HG03442 (cell line): ENCODE measurements at regions not wholly inside any gene's neighbourhood (a gene's known extent, or its start where the extent isn't known, plus 50 kb on each side); places are given as distances from the start of the nearest gene placed in this dataset.
A peak's percentile ranks its signal among the peaks of the same experiment; 100 is the strongest.

Experiments used
- ATAC-seq: cut with Tn5 transposase; IDR thresholded peaks from one replicate; pipeline ENCODE4 v1.9.1; 2021; ENCODE audit warnings: mild to moderate bottlenecking, moderate library complexity; ENCODE audit not compliant: unreplicated experiment

GRCh38 chr12:18207266-18207665, 54.1 kb upstream of the PIK3C2G start:
- ATAC-seq: no peak

- ATAC-seq: no peak
Measured at GRCh38 chr12:18206198-18206597, 55.1 kb upstream of the PIK3C2G start.

GRCh38 chr12:18204053-18204452, 57.3 kb upstream of the PIK3C2G start:
- ATAC-seq: no peak

- ATAC-seq: no peak
Measured at GRCh38 chr12:18192119-18192518, 69.2 kb upstream of the PIK3C2G start.

- no peak for ATAC-seq
Measured at GRCh38 chr12:18183141-18183540, 78.2 kb upstream of the PIK3C2G start.

- no peak for ATAC-seq
Measured at GRCh38 chr12:18171571-18171970, 81.6 kb upstream of the RERGL start.

GRCh38 chr12:18168016-18168415, 78.0 kb upstream of the RERGL start:
- ATAC-seq: no peak

- peak; percentile 32 for ATAC-seq
Measured at GRCh38 chr12:18165889-18166288, 75.9 kb upstream of the RERGL start.

GRCh38 chr12:18165422-18165871, 75.5 kb upstream of the RERGL start:
- ATAC-seq: peak; percentile 99

GRCh38 chr12:18160901-18161300, 70.9 kb upstream of the RERGL start:
- no peak for ATAC-seq

GRCh38 chr12:18158774-18159557, 69.0 kb upstream of the RERGL start:
- ATAC-seq: no peak

- ATAC-seq: no peak
Measured at GRCh38 chr12:18153826-18154225, 63.8 kb upstream of the RERGL start.

- ATAC-seq: no peak
Measured at GRCh38 chr12:18151036-18151435, 61.0 kb upstream of the RERGL start.

- no peak for ATAC-seq
Measured at GRCh38 chr12:18148961-18149360, 59.0 kb upstream of the RERGL start.

- ATAC-seq: no peak
Measured at GRCh38 chr12:18146363-18146762, 56.4 kb upstream of the RERGL start.

- ATAC-seq: no peak
Measured at GRCh38 chr12:18145924-18146323, 55.9 kb upstream of the RERGL start.

- ATAC-seq: no peak
Measured at GRCh38 chr12:18141048-18141982, 51.3 kb upstream of the RERGL start.

GRCh38 chr12:18139989-18140596, 50.1 kb upstream of the RERGL start:
- no peak for ATAC-seq
